Neural cell (in vitro differentiated cells): ENCODE measurements at regions not wholly inside any gene's neighbourhood (a gene's known extent, or its start where the extent isn't known, plus 50 kb on each side); places are given as distances from the start of the nearest gene placed in this dataset.

Experiments
- CTCF ChIP-seq: fragments of 450-650 bp; IDR thresholded peaks from 2 replicates; pipeline ENCODE4 v1.5.1; 2014; ENCODE audit warnings: antibody characterized with exemption, mild to moderate bottlenecking, moderate library complexity; ENCODE audit not compliant: poor library complexity, severe bottlenecking
- EP300 ChIP-seq: fragments of 450-650 bp; conservative IDR thresholded peaks from 2 replicates; pipeline ENCODE4 v1.6.1; 2014; ENCODE audit warnings: antibody characterized with exemption, mild to moderate bottlenecking, moderate library complexity; ENCODE audit not compliant: poor library complexity, severe bottlenecking
- EZH2 ChIP-seq: fragments of 200-600, 300-800 bp; shearing (Covaris generic), sonication (generic); IDR thresholded peaks from 2 replicates; pipeline ENCODE4 v1.6.1; 2014; ENCODE audit warnings: antibody characterized with exemption, low read length, borderline replicate concordance, mild to moderate bottlenecking; ENCODE audit not compliant: insufficient read depth, poor library complexity, severe bottlenecking
- POLR2AphosphoS5 ChIP-seq: IDR thresholded peaks from 2 replicates; pipeline ENCODE4 v1.6.1; 2012
- RAD21 ChIP-seq: fragments of 450-650 bp; conservative IDR thresholded peaks from 2 replicates; pipeline ENCODE4 v1.6.1; 2014; ENCODE audit warnings: antibody characterized with exemption, mild to moderate bottlenecking, moderate library complexity
- REST ChIP-seq: IDR thresholded peaks from 2 replicates; pipeline ENCODE4 v1.6.1; 2012; ENCODE audit warnings: borderline replicate concordance
- SMC3 ChIP-seq: fragments of 450-650 bp; conservative IDR thresholded peaks from 2 replicates; pipeline ENCODE4 v1.6.1; 2014; ENCODE audit warnings: antibody characterized with exemption, mild to moderate bottlenecking, moderate library complexity; ENCODE audit not compliant: poor library complexity
- TAF1 ChIP-seq: IDR thresholded peaks from 2 replicates; pipeline ENCODE4 v1.6.1; 2012; ENCODE audit warnings: low read depth

GRCh38 chr11:15361316-15361715 is 246.6 kb downstream of the INSC start:
- TF ChIP-seq POLR2AphosphoS5: no peak
- no peak for TF ChIP-seq CTCF
- no peak for TF ChIP-seq EZH2
- TF ChIP-seq REST: no peak
- no peak for TF ChIP-seq SMC3
- no peak for TF ChIP-seq RAD21
- no peak for TF ChIP-seq EP300
- TF ChIP-seq TAF1: no peak
